ENCODE measurements at regions not wholly inside any gene's neighbourhood (a gene's known extent, or its start where the extent isn't known, plus 50 kb on each side); places are given as distances from the start of the nearest gene placed in this dataset.

DNA sequence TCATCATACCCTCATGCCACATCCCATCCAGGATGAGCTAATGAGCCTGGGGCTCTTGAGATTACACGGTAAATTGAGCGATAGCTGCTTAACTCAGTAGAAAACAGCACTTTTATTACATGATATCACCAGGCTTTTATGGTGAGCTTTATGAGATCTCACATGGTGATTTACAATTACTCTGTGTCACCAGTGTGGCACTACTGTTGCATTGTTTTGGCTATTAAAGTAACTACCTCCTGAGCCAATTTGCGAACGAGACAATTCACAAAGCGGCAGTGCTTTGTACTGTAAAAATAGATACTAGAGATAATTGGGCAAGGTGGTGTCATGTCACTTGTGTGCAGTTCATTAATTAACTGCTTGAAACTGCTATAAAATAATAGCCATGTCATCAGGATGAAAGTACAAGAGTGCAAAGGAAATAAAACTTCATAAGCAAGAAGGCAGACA, 767.7 kb upstream of the ADGRL2 start:
- no peak for TF ChIP-seq POLR2AphosphoS5 (IDR thresholded peaks at IDR 0.05)
- no peak for TF ChIP-seq POLR2A (IDR thresholded peaks at IDR 0.05)
- TF ChIP-seq, protein P1, sequence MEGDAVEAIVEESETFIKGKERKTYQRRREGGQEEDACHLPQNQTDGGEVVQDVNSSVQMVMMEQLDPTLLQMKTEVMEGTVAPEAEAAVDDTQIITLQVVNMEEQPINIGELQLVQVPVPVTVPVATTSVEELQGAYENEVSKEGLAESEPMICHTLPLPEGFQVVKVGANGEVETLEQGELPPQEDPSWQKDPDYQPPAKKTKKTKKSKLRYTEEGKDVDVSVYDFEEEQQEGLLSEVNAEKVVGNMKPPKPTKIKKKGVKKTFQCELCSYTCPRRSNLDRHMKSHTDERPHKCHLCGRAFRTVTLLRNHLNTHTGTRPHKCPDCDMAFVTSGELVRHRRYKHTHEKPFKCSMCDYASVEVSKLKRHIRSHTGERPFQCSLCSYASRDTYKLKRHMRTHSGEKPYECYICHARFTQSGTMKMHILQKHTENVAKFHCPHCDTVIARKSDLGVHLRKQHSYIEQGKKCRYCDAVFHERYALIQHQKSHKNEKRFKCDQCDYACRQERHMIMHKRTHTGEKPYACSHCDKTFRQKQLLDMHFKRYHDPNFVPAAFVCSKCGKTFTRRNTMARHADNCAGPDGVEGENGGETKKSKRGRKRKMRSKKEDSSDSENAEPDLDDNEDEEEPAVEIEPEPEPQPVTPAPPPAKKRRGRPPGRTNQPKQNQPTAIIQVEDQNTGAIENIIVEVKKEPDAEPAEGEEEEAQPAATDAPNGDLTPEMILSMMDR (IDR thresholded peaks at IDR 0.05 in 8 of 11, conservative IDR thresholded peaks at IDR 0.05 in 3 of 11): no peak
